ENCODE measurements at regions not wholly inside any gene's neighbourhood (a gene's known extent, or its start where the extent isn't known, plus 50 kb on each side); places are given as distances from the start of the nearest gene placed in this dataset.

GRCh38 chr14:82124511-82124910 is 590.9 kb upstream of the SEL1L start:
- Histone ChIP-seq H3K27ac (ENCODE audit: low read depth, low read length) (no peak overlapping the region), H3K4me3 (ENCODE audit: low read depth in 1 of 2, low read length in 2 of 2) (no peak overlapping the region), H3K36me3 (ENCODE audit: control insufficient read depth in 1 of 2, insufficient read depth in 2 of 2, low read length in 2 of 2) (no peaks in the 10 kb centered on the region), H3K4me1 (ENCODE audit: control insufficient read depth in 1 of 2, insufficient read depth in 2 of 2, low read length in 2 of 2) (no peaks in the 10 kb centered on the region), H3K27me3 (ENCODE audit: control insufficient read depth in 1 of 2, insufficient read depth in 2 of 2, low read length in 2 of 2) (no peaks in the 10 kb centered on the region), H3K9ac (ENCODE audit: low read depth in 1 of 2, low read length in 2 of 2) (no peak overlapping the region), H3K9me3 (ENCODE audit: control insufficient read depth in 1 of 2, low read length in 2 of 2) (peaks cover 0 to 3% of the 10 kb centered on the region in 2 donors)

GRCh38 chr14:82126006-82126405 is 592.4 kb upstream of the SEL1L start:
- H3K9ac ChIP-seq (ENCODE audit: low read depth in 1 of 2, low read length in 2 of 2): no peak overlapping the region
- H3K27me3 ChIP-seq (ENCODE audit: control insufficient read depth in 1 of 2, insufficient read depth in 2 of 2, low read length in 2 of 2): no peaks in the 10 kb centered on the region
- H3K36me3 ChIP-seq (ENCODE audit: control insufficient read depth in 1 of 2, insufficient read depth in 2 of 2, low read length in 2 of 2): no peaks in the 10 kb centered on the region
- H3K27ac ChIP-seq (ENCODE audit: low read depth, low read length): no peak overlapping the region
- no peaks in the 10 kb centered on the region for H3K4me1 ChIP-seq (ENCODE audit: control insufficient read depth in 1 of 2, insufficient read depth in 2 of 2, low read length in 2 of 2)
- H3K9me3 ChIP-seq (ENCODE audit: control insufficient read depth in 1 of 2, low read length in 2 of 2): peaks cover 0 to 2% of the 10 kb centered on the region in 2 donors
- H3K4me3 ChIP-seq (ENCODE audit: low read depth in 1 of 2, low read length in 2 of 2): no peak overlapping the region

- H3K9me3 ChIP-seq (ENCODE audit: control insufficient read depth in 1 of 2, low read length in 2 of 2): peaks cover 0 to 3% of the 10 kb centered on the region in 2 donors
- H3K27me3 ChIP-seq (ENCODE audit: control insufficient read depth in 1 of 2, insufficient read depth in 2 of 2, low read length in 2 of 2): no peaks in the 10 kb centered on the region
- H3K36me3 ChIP-seq (ENCODE audit: control insufficient read depth in 1 of 2, insufficient read depth in 2 of 2, low read length in 2 of 2): no peaks in the 10 kb centered on the region
- no peaks in the 10 kb centered on the region for H3K4me1 ChIP-seq (ENCODE audit: control insufficient read depth in 1 of 2, insufficient read depth in 2 of 2, low read length in 2 of 2)
- no peak overlapping the region for H3K9ac ChIP-seq (ENCODE audit: low read depth in 1 of 2, low read length in 2 of 2)
- H3K4me3 ChIP-seq (ENCODE audit: low read depth in 1 of 2, low read length in 2 of 2): no peak overlapping the region
- H3K27ac ChIP-seq (ENCODE audit: low read depth, low read length): no peak overlapping the region
Measured at GRCh38 chr14:82134411-82134810, 600.8 kb upstream of the SEL1L start.

DNA sequence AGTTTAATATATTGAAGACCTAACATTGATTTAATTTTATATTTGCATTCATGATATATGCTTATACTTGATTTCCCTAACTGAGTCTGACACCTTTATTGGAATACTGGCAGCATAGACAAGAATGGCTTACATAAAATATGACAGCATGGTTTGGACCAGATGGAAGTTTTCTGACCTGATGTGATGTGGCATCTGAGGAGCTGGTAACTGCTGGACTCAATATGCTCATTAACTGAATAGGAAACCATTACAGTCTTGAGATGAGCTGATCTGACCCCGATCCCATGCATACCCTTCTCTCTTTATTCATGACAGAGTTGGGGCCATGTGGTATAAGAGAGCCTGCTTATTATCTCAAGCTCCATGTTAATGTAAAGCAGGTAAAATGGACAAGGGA is 604.8 kb upstream of the SEL1L start:
- no peak overlapping the region for H3K27ac ChIP-seq (ENCODE audit: low read depth, low read length)
- no peaks in the 10 kb centered on the region for H3K27me3 ChIP-seq (ENCODE audit: control insufficient read depth in 1 of 2, insufficient read depth in 2 of 2, low read length in 2 of 2)
- H3K36me3 ChIP-seq (ENCODE audit: control insufficient read depth in 1 of 2, insufficient read depth in 2 of 2, low read length in 2 of 2): no peaks in the 10 kb centered on the region
- no peak overlapping the region for H3K9ac ChIP-seq (ENCODE audit: low read depth in 1 of 2, low read length in 2 of 2)
- no peak overlapping the region for H3K4me3 ChIP-seq (ENCODE audit: low read depth in 1 of 2, low read length in 2 of 2)
- H3K9me3 ChIP-seq (ENCODE audit: control insufficient read depth in 1 of 2, low read length in 2 of 2): peaks cover 8 to 14% of the 10 kb centered on the region in 2 donors
- H3K4me1 ChIP-seq (ENCODE audit: control insufficient read depth in 1 of 2, insufficient read depth in 2 of 2, low read length in 2 of 2): no peaks in the 10 kb centered on the region

DNA sequence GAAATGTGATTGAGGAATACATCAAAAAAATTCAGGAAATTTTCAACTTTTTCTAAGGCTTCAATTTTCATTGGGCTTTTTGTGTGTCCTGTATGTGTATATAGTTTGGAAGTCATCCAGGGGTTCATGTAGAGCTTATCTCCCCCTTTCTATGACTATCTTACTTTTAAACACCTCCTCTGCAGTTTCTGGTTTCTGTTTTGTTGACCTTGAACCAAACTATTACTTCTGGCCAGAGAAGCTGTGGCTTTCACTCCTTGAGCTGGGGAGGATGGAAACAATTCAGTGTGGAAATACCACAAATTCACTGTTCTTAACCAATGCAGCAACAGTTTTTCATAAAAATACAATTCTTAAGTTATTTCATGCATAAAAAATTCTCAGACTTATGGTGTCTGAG is 613.2 kb upstream of the SEL1L start:
- no peak overlapping the region for H3K27ac ChIP-seq (ENCODE audit: low read depth, low read length)
- no peak overlapping the region for H3K4me3 ChIP-seq (ENCODE audit: low read depth in 1 of 2, low read length in 2 of 2)
- no peaks in the 10 kb centered on the region for H3K27me3 ChIP-seq (ENCODE audit: control insufficient read depth in 1 of 2, insufficient read depth in 2 of 2, low read length in 2 of 2)

DNA sequence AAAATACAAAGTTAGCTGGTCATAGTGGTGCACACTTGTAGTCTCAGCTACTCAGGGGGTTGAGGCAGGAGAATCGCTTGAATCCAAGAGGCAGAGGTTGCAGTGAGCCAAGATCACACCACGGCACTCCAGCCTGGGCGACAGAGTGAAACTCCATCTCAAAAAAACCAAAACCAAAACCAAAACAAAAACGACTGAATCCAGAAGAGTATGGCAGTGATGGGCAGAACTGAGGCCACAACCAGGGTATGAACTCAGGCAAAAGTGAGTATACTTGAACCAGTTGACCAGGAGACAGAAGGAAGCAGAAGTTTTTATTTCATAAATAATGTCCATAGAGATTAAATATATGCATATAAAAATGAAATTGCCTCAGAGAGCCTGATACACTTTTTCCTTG is 620.0 kb upstream of the SEL1L start:
- no peaks in the 10 kb centered on the region for H3K36me3 ChIP-seq (ENCODE audit: control insufficient read depth in 1 of 2, insufficient read depth in 2 of 2, low read length in 2 of 2)
- no peak overlapping the region for H3K9ac ChIP-seq (ENCODE audit: low read depth in 1 of 2, low read length in 2 of 2)
- H3K27me3 ChIP-seq (ENCODE audit: control insufficient read depth in 1 of 2, insufficient read depth in 2 of 2, low read length in 2 of 2): no peaks in the 10 kb centered on the region
- no peaks in the 10 kb centered on the region for H3K4me1 ChIP-seq (ENCODE audit: control insufficient read depth in 1 of 2, insufficient read depth in 2 of 2, low read length in 2 of 2)
- H3K4me3 ChIP-seq (ENCODE audit: low read depth in 1 of 2, low read length in 2 of 2): no peak overlapping the region
- H3K9me3 ChIP-seq (ENCODE audit: control insufficient read depth in 1 of 2, low read length in 2 of 2): no peaks in the 10 kb centered on the region
- no peak overlapping the region for H3K27ac ChIP-seq (ENCODE audit: low read depth, low read length)

More for the DNA sequence above, 613.2 kb upstream of the SEL1L start:
- H3K4me1 ChIP-seq (ENCODE audit: control insufficient read depth in 1 of 2, insufficient read depth in 2 of 2, low read length in 2 of 2): no peaks in the 10 kb centered on the region
- no peak overlapping the region for H3K9ac ChIP-seq (ENCODE audit: low read depth in 1 of 2, low read length in 2 of 2)
- no peaks in the 10 kb centered on the region for H3K9me3 ChIP-seq (ENCODE audit: control insufficient read depth in 1 of 2, low read length in 2 of 2)
- H3K36me3 ChIP-seq (ENCODE audit: control insufficient read depth in 1 of 2, insufficient read depth in 2 of 2, low read length in 2 of 2): no peaks in the 10 kb centered on the region

DNA sequence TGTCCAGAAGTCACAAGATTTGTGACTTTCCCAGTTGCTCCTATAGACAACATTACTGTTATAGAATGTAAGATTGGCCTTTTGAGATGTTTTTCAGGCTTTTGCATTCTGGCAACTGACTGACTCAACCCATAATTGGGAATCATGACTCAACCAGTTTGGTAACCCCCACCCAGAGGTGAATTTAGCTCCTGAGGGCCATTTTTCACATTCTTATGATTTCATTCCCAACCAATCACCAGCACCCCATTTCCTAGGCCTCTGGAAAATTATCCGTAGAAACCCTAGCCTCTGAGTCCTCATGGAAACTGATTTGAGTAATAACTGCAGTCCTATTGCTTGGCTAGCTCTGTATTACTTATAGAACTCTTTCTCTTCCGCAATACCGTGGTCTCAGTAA is 626.0 kb upstream of the SEL1L start:
- Histone ChIP-seq H3K27me3 (ENCODE audit: control insufficient read depth in 1 of 2, insufficient read depth in 2 of 2, low read length in 2 of 2) (no peaks in the 10 kb centered on the region), H3K9ac (ENCODE audit: low read depth in 1 of 2, low read length in 2 of 2) (no peak overlapping the region), H3K36me3 (ENCODE audit: control insufficient read depth in 1 of 2, insufficient read depth in 2 of 2, low read length in 2 of 2) (no peaks in the 10 kb centered on the region), H3K9me3 (ENCODE audit: control insufficient read depth in 1 of 2, low read length in 2 of 2) (peaks cover 0 to 6% of the 10 kb centered on the region in 2 donors), H3K4me1 (ENCODE audit: control insufficient read depth in 1 of 2, insufficient read depth in 2 of 2, low read length in 2 of 2) (no peaks in the 10 kb centered on the region), H3K27ac (ENCODE audit: low read depth, low read length) (no peak overlapping the region), H3K4me3 (ENCODE audit: low read depth in 1 of 2, low read length in 2 of 2) (no peak overlapping the region)

DNA sequence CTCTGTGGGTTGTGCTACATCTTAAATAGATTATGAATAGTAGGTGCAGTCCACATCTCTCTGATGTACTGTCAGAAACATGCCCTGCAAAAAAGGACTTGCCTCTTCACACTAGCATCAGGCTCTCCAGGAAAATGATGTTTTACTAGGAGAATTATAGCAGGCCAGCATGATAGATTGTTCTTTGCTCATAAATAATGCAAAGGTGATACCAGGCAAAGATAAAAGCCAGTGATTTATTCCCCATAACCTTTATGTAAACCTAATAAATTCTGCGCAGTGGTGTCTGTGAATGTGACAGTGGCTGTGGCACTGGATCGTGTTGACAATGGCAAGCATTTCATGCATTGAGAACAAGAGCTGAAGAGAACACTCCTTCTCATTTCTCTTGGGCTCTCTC is 646.5 kb upstream of the SEL1L start:
- Histone ChIP-seq H3K36me3 (ENCODE audit: control insufficient read depth in 1 of 2, insufficient read depth in 2 of 2, low read length in 2 of 2) (no peaks in the 10 kb centered on the region), H3K27me3 (ENCODE audit: control insufficient read depth in 1 of 2, insufficient read depth in 2 of 2, low read length in 2 of 2) (no peaks in the 10 kb centered on the region), H3K4me3 (ENCODE audit: low read depth in 1 of 2, low read length in 2 of 2) (no peak overlapping the region), H3K9ac (ENCODE audit: low read depth in 1 of 2, low read length in 2 of 2) (no peak overlapping the region), H3K27ac (ENCODE audit: low read depth, low read length) (no peak overlapping the region), H3K9me3 (ENCODE audit: control insufficient read depth in 1 of 2, low read length in 2 of 2) (peaks cover 0 to 9% of the 10 kb centered on the region in 2 donors), H3K4me1 (ENCODE audit: control insufficient read depth in 1 of 2, insufficient read depth in 2 of 2, low read length in 2 of 2) (no peaks in the 10 kb centered on the region)

DNA sequence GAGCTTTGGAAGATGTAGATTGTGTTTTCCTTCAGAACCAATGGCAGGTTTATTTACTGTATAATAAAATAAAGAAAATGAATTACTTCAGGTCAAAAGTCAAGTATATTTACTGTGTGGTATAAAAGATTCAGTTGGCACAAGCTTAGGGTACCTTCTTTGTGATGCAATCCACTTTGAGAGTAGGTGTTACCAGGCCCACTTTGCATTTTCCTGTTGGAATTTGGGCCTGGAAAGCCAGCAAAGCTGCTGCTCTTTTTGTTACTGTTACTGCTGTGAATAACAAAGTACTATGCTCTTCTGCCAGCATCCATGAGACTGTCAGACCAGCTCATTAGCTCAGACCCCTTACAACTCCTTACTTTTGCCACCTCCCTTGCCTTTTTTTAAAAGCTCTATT is 649.0 kb upstream of the SEL1L start:
- Histone ChIP-seq H3K9me3 (ENCODE audit: control insufficient read depth in 1 of 2, low read length in 2 of 2) (peaks cover 0 to 9% of the 10 kb centered on the region in 2 donors), H3K27me3 (ENCODE audit: control insufficient read depth in 1 of 2, insufficient read depth in 2 of 2, low read length in 2 of 2) (no peaks in the 10 kb centered on the region), H3K9ac (ENCODE audit: low read depth in 1 of 2, low read length in 2 of 2) (no peak overlapping the region), H3K36me3 (ENCODE audit: control insufficient read depth in 1 of 2, insufficient read depth in 2 of 2, low read length in 2 of 2) (no peaks in the 10 kb centered on the region), H3K4me3 (ENCODE audit: low read depth in 1 of 2, low read length in 2 of 2) (no peak overlapping the region), H3K4me1 (ENCODE audit: control insufficient read depth in 1 of 2, insufficient read depth in 2 of 2, low read length in 2 of 2) (no peaks in the 10 kb centered on the region), H3K27ac (ENCODE audit: low read depth, low read length) (no peak overlapping the region)

GRCh38 chr14:82190742-82191141 is 657.1 kb upstream of the SEL1L start:
- Histone ChIP-seq H3K4me3 (ENCODE audit: low read depth in 1 of 2, low read length in 2 of 2) (no peak overlapping the region), H3K9ac (ENCODE audit: low read depth in 1 of 2, low read length in 2 of 2) (no peak overlapping the region), H3K4me1 (ENCODE audit: control insufficient read depth in 1 of 2, insufficient read depth in 2 of 2, low read length in 2 of 2) (no peaks in the 10 kb centered on the region), H3K36me3 (ENCODE audit: control insufficient read depth in 1 of 2, insufficient read depth in 2 of 2, low read length in 2 of 2) (no peaks in the 10 kb centered on the region), H3K27me3 (ENCODE audit: control insufficient read depth in 1 of 2, insufficient read depth in 2 of 2, low read length in 2 of 2) (no peaks in the 10 kb centered on the region), H3K9me3 (ENCODE audit: control insufficient read depth in 1 of 2, low read length in 2 of 2) (peaks cover 4 to 7% of the 10 kb centered on the region in 2 donors), H3K27ac (ENCODE audit: low read depth, low read length) (no peak overlapping the region)

DNA sequence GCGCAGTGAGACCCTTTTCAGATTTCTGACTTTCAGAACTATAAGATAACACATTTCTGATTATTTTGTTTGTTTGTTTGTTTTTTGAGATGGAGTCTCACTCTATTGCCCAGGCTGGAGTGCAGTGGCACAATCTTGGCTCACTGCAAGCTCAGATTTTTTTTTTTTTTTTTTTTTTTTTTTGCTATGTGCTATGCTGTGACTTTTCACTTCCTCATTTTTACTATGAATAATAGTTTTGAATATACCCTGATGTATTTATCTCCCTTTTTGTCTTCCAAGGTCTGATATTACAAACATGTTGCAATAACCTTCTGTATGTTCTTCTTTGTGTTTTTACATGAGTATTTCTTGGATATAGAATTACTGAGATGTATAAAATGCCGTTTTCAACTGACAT is 658.7 kb upstream of the SEL1L start:
- peaks cover 4 to 7% of the 10 kb centered on the region in 2 donors for H3K9me3 ChIP-seq (ENCODE audit: control insufficient read depth in 1 of 2, low read length in 2 of 2)
- no peak overlapping the region for H3K4me3 ChIP-seq (ENCODE audit: low read depth in 1 of 2, low read length in 2 of 2)
- no peak overlapping the region for H3K27ac ChIP-seq (ENCODE audit: low read depth, low read length)
- no peaks in the 10 kb centered on the region for H3K36me3 ChIP-seq (ENCODE audit: control insufficient read depth in 1 of 2, insufficient read depth in 2 of 2, low read length in 2 of 2)
- H3K4me1 ChIP-seq (ENCODE audit: control insufficient read depth in 1 of 2, insufficient read depth in 2 of 2, low read length in 2 of 2): no peaks in the 10 kb centered on the region
- no peak overlapping the region for H3K9ac ChIP-seq (ENCODE audit: low read depth in 1 of 2, low read length in 2 of 2)
- H3K27me3 ChIP-seq (ENCODE audit: control insufficient read depth in 1 of 2, insufficient read depth in 2 of 2, low read length in 2 of 2): no peaks in the 10 kb centered on the region
